Stomach (tissue), 8 donors: ENCODE measurements at regions not wholly inside any gene's neighbourhood (a gene's known extent, or its start where the extent isn't known, plus 50 kb on each side); places are given as distances from the start of the nearest gene placed in this dataset.

Source experiments
- DNase-seq, 2 donors: peaks; one replicate each; pipeline versions ENCODE4 v3.0.0 to v3.0.0-alpha.2; 2013 to 2019
- H3K27ac ChIP-seq, 5 donors: fragments of 200-600 bp in 4 of 5; sonication (generic) in 4 of 5; one replicate each; pipeline ENCODE4 v1.5.1; 2013 to 2019; ENCODE audit warnings: mild to moderate bottlenecking in 1 of 5, moderate library complexity in 1 of 5
- H3K27me3 ChIP-seq, 3 donors: fragments of 200-600 bp; sonication (generic); one replicate each; pipeline ENCODE4 v1.5.1; 2017 to 2019; ENCODE audit warnings: mixed run types in 1 of 3
- H3K36me3 ChIP-seq, 4 donors: fragments of 200-600 bp; sonication (generic); 1 replicate in 3 of 4; 2 replicates in 1 of 4; pipeline ENCODE4 v1.5.1; 2016 to 2019
- H3K4me1 ChIP-seq, 4 donors: fragments of 200-600 bp; sonication (generic); one replicate each; pipeline ENCODE4 v1.5.1; 2016 to 2019
- H3K4me3 ChIP-seq, 4 donors: fragments of 200-600 bp; sonication (generic) in 3 of 4; one replicate each; pipeline ENCODE4 v1.5.1; 2016 to 2019; ENCODE audit warnings: mild to moderate bottlenecking in 1 of 4
- H3K9me3 ChIP-seq, 4 donors: fragments of 200-600 bp; sonication (generic); one replicate each; pipeline ENCODE4 v1.5.1; 2016 to 2019
- CTCF ChIP-seq, 7 experiments: fragments of 450-650 bp in 4 of 7; fragments of 200-600 bp in 3 of 7; sonication (generic) in 3 of 7; IDR thresholded peaks; one replicate each; pipeline ENCODE4 v1.5.1; 2016 to 2019; ENCODE audit warnings: antibody characterized with exemption in 7 of 7, control low read depth in 2 of 7, mild to moderate bottlenecking in 1 of 7
- EP300 ChIP-seq: sonication (generic); formaldehyde crosslinking; IDR thresholded peaks from one replicate; pipeline ENCODE4 v1.6.1; 2017; ENCODE audit warnings: antibody characterized with exemption
- POLR2A ChIP-seq, 4 donors: fragments of 450-650 bp; IDR thresholded peaks; one replicate each; pipeline ENCODE4 v1.6.1; 2016; ENCODE audit warnings: antibody characterized with exemption in 4 of 4, control low read depth in 2 of 4, mild to moderate bottlenecking in 1 of 4, moderate library complexity in 1 of 4
- POLR2AphosphoS5 ChIP-seq, 3 donors: sonication (generic); formaldehyde crosslinking; IDR thresholded peaks; one replicate each; pipeline ENCODE4 v1.6.1; 2016; ENCODE audit warnings: antibody characterized with exemption in 3 of 3
- WGBS, 5 donors: extraction: QIAGEN DNeasy Blood & Tissue Kit in 3 of 5; methylation state at CpG; one replicate each; pipeline versions ENCODE4 v1.1.5 to v1.1.7; 2013 to 2018; 5-methylcytosine and 5-hydroxymethylcytosine counted together
- intact Hi-C: fragments of 100-400 bp; cut with DNase I; formaldehyde crosslinking; loops from one replicate; pipeline ENCODE4 v1.15.1; 2023; ENCODE audit warnings: low total_unique reads
- donor health status: healthy with polysubstance abuse.
- donor health status: Bipolar disorder and iron deficiency.
- donor health status: healthy.

DNA sequence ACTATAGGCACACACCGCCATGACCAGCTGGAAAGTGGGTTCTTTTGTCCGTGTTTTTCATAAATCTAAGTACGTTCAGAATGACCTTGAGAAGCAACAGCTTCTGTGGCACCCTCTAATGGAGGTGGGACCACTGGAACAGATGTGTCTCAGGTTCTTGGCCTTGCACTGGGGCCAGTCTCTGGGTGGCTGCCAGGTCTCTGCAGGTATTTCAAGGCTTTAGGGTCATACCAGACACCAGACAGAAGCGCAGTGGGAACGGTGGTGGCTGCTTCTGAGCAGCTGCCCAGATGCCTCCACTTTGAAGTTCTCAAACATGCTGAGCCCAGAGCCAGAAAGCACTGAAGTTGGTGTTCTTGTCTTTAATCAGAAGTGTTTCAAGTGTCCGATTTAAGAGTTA, 75.0 kb upstream of the RBM19 start:
- intact Hi-C loops, result no loop called here
- no peaks in the 10 kb centered on the region for H3K4me1 ChIP-seq
- WGBS, 5 donors, result 81 to 92% (median 84%) methylated on average over 6 of the region's 6 CpGs
- H3K27me3 ChIP-seq, result peaks cover 0 to 64% (median 10%) of the 10 kb centered on the region in 3 donors
- no peaks in the 10 kb centered on the region for H3K9me3 ChIP-seq
- no peak for DNase-seq
- no peak for TF ChIP-seq EP300
- TF ChIP-seq POLR2AphosphoS5 (IDR thresholded peaks at IDR 0.05), result no peak
- no peak for TF ChIP-seq POLR2A (IDR thresholded peaks at IDR 0.05)
- TF ChIP-seq CTCF (IDR thresholded peaks at IDR 0.05), result no peak
- H3K4me3 ChIP-seq, result no peak overlapping the region
- H3K27ac ChIP-seq, result no peak overlapping the region
- no peaks in the 10 kb centered on the region for H3K36me3 ChIP-seq

DNA sequence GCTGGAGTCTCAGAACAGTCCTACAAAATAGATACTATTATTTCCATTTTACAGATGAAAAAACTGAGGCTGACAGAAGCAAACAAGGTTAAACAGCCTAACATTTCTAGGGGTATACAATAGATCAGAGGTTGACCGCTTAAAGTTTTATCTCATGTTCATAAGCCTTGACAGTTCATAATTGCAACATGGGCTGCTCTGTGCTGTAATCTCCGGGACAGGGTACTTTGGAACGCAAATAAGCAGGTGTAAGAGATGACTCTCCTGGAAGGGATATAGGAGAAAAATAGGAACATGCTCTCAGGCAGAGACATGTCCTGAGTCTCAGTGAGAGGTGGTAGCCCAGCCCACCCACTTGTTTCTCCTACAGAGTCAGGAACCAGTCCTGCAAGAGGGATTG, 72.8 kb upstream of the RBM19 start:
- intact Hi-C loops, result no loop called here
- no peak for DNase-seq
- Histone ChIP-seq H3K9me3 (no peaks in the 10 kb centered on the region), H3K4me3 (no peak overlapping the region), H3K27ac (no peak overlapping the region), H3K27me3 (peaks cover 0 to 63% (median 9%) of the 10 kb centered on the region in 3 donors), H3K4me1 (no peaks in the 10 kb centered on the region), H3K36me3 (no peaks in the 10 kb centered on the region)
- 85 to 93% (median 92%) methylated on average over 3 of the region's 3 CpGs for WGBS, 5 donors
- no peak for TF ChIP-seq POLR2A (IDR thresholded peaks at IDR 0.05)
- TF ChIP-seq EP300, result no peak
- TF ChIP-seq CTCF (IDR thresholded peaks at IDR 0.05), result no peak
- no peak for TF ChIP-seq POLR2AphosphoS5 (IDR thresholded peaks at IDR 0.05)

DNA sequence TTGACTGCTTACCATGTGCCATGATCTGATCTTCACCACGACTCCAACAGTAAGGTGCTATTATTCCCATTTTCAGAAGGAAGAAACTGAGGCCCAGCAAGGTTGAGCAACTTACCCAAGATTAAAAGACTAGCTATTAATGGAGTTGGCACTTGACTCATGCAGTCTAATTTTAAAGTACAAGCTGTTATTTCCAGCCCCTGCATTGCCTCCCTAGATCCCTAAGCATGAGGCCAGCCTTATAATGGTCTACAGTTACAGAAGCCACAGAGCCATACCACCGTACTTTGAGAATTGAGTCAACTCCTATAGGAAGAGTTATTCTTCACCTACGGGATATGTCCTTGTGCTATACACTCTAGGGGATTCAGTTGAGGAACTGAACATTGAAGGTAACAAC, 66.7 kb upstream of the RBM19 start:
- intact Hi-C loops, result no loop called here
- Histone ChIP-seq H3K4me3 (no peak overlapping the region), H3K36me3 (no peaks in the 10 kb centered on the region), H3K27ac (no peak overlapping the region), H3K9me3 (peaks cover 0 to 3% (median 1%) of the 10 kb centered on the region in 4 donors), H3K27me3 (peaks cover 0 to 43% (median 14%) of the 10 kb centered on the region in 3 donors), H3K4me1 (no peaks in the 10 kb centered on the region)
- DNase-seq, result no peak
- 82 to 89% (median 88%) methylated on average over 3 of the region's 3 CpGs for WGBS, 5 donors
- TF ChIP-seq EP300 (no peak), POLR2A (IDR thresholded peaks at IDR 0.05) (no peak), CTCF (IDR thresholded peaks at IDR 0.05) (no peak), POLR2AphosphoS5 (IDR thresholded peaks at IDR 0.05) (no peak)

- intact Hi-C loops, result no loop called here
- Histone ChIP-seq H3K9me3 (peaks cover 0 to 20% (median 15%) of the 10 kb centered on the region in 4 donors), H3K27me3 (peaks cover 0 to 33% (median 7%) of the 10 kb centered on the region in 3 donors), H3K27ac (no peak overlapping the region), H3K4me1 (no peaks in the 10 kb centered on the region), H3K36me3 (no peaks in the 10 kb centered on the region), H3K4me3 (no peak overlapping the region)
- DNase-seq, result peak in 1 of 2 donors; percentile 20
- WGBS, 5 donors, result 27 to 46% (median 39%) methylated on average over 4 of the region's 4 CpGs
- no peak for TF ChIP-seq CTCF (IDR thresholded peaks at IDR 0.05)
- no peak for TF ChIP-seq EP300
- no peak for TF ChIP-seq POLR2AphosphoS5 (IDR thresholded peaks at IDR 0.05)
- TF ChIP-seq POLR2A (IDR thresholded peaks at IDR 0.05), result no peak
These were observed 64.3 kb upstream of the RBM19 start for GRCh38 chr12:114030451-114030850.
